Fibroblast of the aortic adventitia (primary cell): ENCODE measurements at regions not wholly inside any gene's neighbourhood (a gene's known extent, or its start where the extent isn't known, plus 50 kb on each side); places are given as distances from the start of the nearest gene placed in this dataset.

Source experiments
- DNase-seq: peaks from one replicate; pipeline ENCODE4 v3.0.0-alpha.2; 2010; ENCODE audit warnings: low read depth
- H3K4me3 ChIP-seq: 2 replicates; pipeline ENCODE4 v1.5.1; 2011; ENCODE audit warnings: low read depth, mild to moderate bottlenecking, control low read depth, low read length, moderate library complexity
- TF ChIP-seq, protein P1 (sequence below): IDR thresholded peaks from 2 replicates; pipeline ENCODE4 v1.5.1; 2011; ENCODE audit warnings: mild to moderate bottlenecking, low read length, control low read depth, inconsistent platforms; ENCODE audit not compliant: insufficient read depth

DNA sequence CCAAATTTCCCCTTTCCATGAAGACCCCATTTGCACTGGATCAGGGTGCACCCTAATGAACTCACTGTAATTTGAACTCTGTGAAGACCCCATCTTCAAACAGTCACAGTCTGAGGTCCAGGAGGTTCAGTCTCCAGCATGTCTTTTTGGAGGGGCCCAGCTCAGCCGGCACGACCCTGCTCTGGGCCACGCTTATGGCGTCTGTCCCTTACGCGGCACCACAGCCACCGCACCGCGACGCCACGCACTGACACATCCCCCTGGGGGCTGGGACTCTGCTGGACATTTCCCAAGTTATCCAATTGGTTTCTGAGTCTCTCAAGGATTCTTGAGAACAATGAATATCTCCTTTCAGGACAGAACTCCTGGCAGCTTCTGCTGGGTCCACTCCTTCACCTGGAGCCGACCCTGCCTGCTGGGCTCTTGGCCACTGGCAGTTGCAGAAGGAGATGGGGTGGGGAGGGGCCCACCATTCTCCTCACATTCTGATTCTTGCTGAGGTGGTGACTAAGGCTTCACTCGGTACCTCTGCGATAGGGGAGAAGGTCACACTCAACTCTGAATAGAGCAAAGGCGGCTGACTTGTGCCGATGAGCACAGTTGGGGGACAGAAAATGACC is 124.0 kb downstream of the RTP5 start:
- no peak overlapping the region for H3K4me3 ChIP-seq
- DNase-seq = no peak
- TF ChIP-seq, protein P1, sequence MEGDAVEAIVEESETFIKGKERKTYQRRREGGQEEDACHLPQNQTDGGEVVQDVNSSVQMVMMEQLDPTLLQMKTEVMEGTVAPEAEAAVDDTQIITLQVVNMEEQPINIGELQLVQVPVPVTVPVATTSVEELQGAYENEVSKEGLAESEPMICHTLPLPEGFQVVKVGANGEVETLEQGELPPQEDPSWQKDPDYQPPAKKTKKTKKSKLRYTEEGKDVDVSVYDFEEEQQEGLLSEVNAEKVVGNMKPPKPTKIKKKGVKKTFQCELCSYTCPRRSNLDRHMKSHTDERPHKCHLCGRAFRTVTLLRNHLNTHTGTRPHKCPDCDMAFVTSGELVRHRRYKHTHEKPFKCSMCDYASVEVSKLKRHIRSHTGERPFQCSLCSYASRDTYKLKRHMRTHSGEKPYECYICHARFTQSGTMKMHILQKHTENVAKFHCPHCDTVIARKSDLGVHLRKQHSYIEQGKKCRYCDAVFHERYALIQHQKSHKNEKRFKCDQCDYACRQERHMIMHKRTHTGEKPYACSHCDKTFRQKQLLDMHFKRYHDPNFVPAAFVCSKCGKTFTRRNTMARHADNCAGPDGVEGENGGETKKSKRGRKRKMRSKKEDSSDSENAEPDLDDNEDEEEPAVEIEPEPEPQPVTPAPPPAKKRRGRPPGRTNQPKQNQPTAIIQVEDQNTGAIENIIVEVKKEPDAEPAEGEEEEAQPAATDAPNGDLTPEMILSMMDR = no peak

DNA sequence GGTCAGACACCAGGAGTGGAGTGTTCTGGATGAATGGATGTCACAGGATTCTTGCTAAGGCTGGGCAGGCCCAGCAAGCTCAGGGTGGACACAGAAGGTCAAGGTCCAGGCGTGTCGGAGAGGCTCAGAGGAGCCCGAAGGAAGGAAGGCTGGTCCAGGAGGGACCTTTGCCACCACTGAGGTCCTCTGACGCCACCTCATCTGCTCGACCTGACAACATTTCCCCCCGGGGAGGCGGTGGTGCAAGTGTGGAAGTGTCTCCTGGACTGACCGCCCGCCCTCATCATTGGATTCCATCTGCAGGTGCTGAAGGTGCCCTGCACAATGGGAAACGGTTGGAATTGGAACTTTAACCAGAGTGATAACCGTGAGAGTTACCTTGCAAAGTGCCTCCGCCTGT is 124.6 kb downstream of the RTP5 start:
- H3K4me3 ChIP-seq = no peak overlapping the region
- no peak for DNase-seq
- TF ChIP-seq, protein P1 = no peak

DNA sequence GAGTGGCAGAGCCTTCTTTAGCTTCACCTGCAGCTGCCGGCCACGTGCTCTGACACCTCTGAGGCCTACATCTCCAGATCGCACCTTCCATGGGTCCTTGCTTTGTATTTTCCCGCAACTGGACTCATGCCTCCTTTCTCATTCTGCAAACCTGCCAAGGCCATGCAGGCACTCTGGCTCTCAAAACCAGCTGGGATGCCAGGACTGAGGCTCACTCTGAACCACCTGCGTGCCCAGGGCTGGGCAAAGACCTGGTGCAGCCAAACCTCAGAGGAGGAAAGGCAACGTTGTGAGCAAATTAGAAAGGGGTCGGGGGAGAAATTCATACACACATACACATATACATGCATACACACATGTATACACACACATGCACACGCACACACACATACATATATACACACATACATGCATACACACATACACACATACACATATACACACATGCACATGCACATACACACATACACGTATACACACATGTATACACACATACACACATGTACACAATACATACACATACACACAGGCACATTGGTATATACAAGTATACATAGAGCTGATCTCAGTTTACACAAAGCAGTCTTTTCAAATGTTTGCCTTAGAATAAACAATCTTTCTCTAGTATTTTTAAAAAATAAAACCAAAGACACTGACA is 125.2 kb downstream of the RTP5 start:
- TF ChIP-seq, protein P1 = no peak

DNA sequence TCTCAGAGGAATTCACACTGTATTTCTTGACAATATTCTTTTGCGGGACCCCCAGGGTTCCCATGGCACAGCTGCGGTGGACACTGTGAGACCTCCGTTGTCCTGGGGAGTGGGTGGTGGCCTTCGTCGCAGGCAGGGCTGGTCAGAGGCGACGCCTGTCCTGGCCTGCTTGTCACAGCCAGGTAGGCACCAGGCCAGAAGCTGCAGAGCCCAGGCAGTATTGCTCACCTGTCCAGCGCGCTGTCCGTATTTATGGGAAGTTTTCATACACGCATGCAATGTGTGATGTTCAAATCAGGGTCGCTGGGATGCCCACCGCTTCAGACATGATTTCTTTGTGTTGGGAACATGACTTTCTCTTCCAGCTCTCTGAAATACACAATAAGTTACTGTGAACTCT is 126.6 kb downstream of the RTP5 start:
- no peak for DNase-seq
- H3K4me3 ChIP-seq = no peak overlapping the region
- TF ChIP-seq, protein P1 = no peak

More for the DNA sequence above, 125.2 kb downstream of the RTP5 start:
- no peak for DNase-seq
- no peak overlapping the region for H3K4me3 ChIP-seq

DNA sequence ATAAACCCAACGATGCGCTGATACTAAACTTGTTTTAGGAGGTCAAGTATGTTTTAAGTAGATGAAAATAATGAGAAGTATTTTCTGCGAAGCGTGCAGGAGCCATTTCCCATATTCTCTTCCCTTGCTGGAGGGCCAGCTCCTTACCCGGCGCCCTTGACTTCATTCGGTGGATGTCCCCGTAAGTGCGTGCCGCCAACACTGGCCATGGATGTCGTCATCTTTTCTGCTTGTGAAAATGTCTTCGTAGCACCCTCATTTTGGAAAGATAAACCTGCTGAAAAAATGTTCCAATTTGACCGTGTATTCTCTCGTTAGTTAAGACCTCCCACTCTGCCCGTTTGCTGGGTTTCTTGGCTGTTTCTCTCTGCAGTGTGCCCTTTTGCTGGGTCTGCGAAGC is 127.5 kb downstream of the RTP5 start:
- TF ChIP-seq, protein P1 = no peak
- no peak for DNase-seq
- no peak overlapping the region for H3K4me3 ChIP-seq

DNA sequence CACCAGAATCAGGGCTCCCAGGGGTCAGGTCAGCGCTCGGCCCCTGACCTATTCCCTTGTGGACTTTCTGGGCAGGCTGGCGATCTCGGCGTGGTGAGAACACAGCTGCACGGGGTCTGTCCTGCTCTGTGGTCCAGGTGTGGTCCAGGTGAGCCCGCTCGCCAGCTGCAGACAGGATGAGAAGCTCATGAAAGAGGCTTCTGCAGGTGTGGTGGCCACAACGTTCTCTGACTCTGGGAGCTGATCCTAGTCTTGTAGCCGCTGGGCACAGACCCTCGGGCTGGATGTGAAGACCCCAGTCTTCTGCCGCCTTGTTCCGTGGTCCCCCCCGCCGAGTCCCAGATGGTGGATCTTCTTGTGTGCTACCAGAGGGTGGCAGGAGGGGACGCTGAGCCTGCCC is 129.7 kb downstream of the RTP5 start:
- TF ChIP-seq, protein P1 = no peak
- no peak for DNase-seq
- H3K4me3 ChIP-seq = no peak overlapping the region
